Endothelial cell of umbilical vein (primary cell): ENCODE measurements at regions not wholly inside any gene's neighbourhood (a gene's known extent, or its start where the extent isn't known, plus 50 kb on each side); places are given as distances from the start of the nearest gene placed in this dataset.

ENCODE experiments used
- BruUV-seq: library from RNA; stranded (reverse); fragments of 400-500 nt; replicated peaks from 2 replicates; lab custom pipeline; 2021; lab: Mats Ljungman, UMichigan
- CTCF ChIA-PET: fragments of 300-600, 350-600 bp; sonication (Branson Sonifier 250); formaldehyde crosslinking; loops from one replicate; lab custom pipeline; 2021; ENCODE audit warnings: antibody characterized with exemption, inconsistent platforms; lab: Charles Lee
- POLR2A ChIA-PET: fragments of 300-600, 350-600 bp; sonication (Branson Sonifier 250); formaldehyde crosslinking; loops from one replicate; lab custom pipeline; 2021; ENCODE audit warnings: antibody characterized with exemption, inconsistent platforms; lab: Charles Lee
- DNase-seq: peaks from one replicate; pipeline ENCODE4 v3.0.0-alpha.2; 2011; ENCODE audit warnings: low read depth, low spot score
- FAIRE-seq: peaks from 2 replicates; lab custom pipeline; 2011; peaks lifted over from hg19 to GRCh38; lab: Jason Lieb, UNC
- H2AFZ ChIP-seq: 2 replicates; pipeline ENCODE4 v1.6.0; 2012; ENCODE audit warnings: low read depth, low read length, control low read depth, inconsistent platforms
- H3K27ac ChIP-seq: 2 replicates; pipeline ENCODE4 v1.5.1; 2011; ENCODE audit warnings: low read depth, mild to moderate bottlenecking, control low read depth, low read length, moderate library complexity; ENCODE audit not compliant: insufficient read depth
- H3K27me3 ChIP-seq, 2 experiments: 2 replicates each; pipeline versions ENCODE4 v1.6.0 to v1.6.1; 2011; ENCODE audit warnings: low read length in 2 of 2, mixed read lengths in 1 of 2; ENCODE audit not compliant: control insufficient read depth in 2 of 2, insufficient read depth in 2 of 2
- H3K36me3 ChIP-seq, 2 experiments: 2 replicates in 1 of 2; 3 replicates in 1 of 2; pipeline ENCODE4 v1.5.1; 2011; ENCODE audit warnings: low read length in 2 of 2, mild to moderate bottlenecking in 1 of 2, moderate library complexity in 1 of 2; ENCODE audit not compliant: control insufficient read depth in 2 of 2, insufficient read depth in 2 of 2; ENCODE audit errors: extremely low read depth in 1 of 2
- H3K4me1 ChIP-seq: 3 replicates; pipeline ENCODE4 v1.5.1; 2011; ENCODE audit warnings: mild to moderate bottlenecking, low read length; ENCODE audit not compliant: control insufficient read depth, insufficient read depth; ENCODE audit errors: extremely low read depth
- H3K4me2 ChIP-seq: 2 replicates; pipeline ENCODE4 v1.6.1; 2011; ENCODE audit warnings: low read length, control low read depth, mixed read lengths; ENCODE audit not compliant: insufficient read depth
- H3K4me3 ChIP-seq, 3 experiments: fragments of 200-600 bp in 1 of 3; sonication (generic), shearing (Covaris generic) in 1 of 3; replicated peaks in 1 of 3; 2 replicates each; pipeline ENCODE4 v1.5.1; 2011 to 2016; ENCODE audit warnings: control low read depth in 3 of 3, low read length in 3 of 3, mild to moderate bottlenecking in 2 of 3, inconsistent platforms in 1 of 3, low read depth in 1 of 3, moderate library complexity in 1 of 3; ENCODE audit not compliant: insufficient read depth in 1 of 3
- H3K79me2 ChIP-seq: 2 replicates; pipeline ENCODE4 v1.6.0; 2012; ENCODE audit warnings: low read length, inconsistent platforms; ENCODE audit not compliant: control insufficient read depth, insufficient read depth
- H3K9ac ChIP-seq: replicated peaks from 2 replicates; pipeline ENCODE3; 2011; ENCODE audit warnings: low read length, control low read depth; ENCODE audit not compliant: insufficient read depth; ENCODE audit errors: extremely low read depth
- H3K9me1 ChIP-seq: replicated peaks from 3 replicates; pipeline ENCODE4 v1.6.0; 2011; ENCODE audit warnings: mild to moderate bottlenecking, low read length; ENCODE audit not compliant: control insufficient read depth, insufficient read depth; ENCODE audit errors: extremely low read depth
- H3K9me3 ChIP-seq: replicated peaks from 2 replicates; pipeline ENCODE4 v1.5.1; 2012; ENCODE audit warnings: low read length, inconsistent platforms; ENCODE audit not compliant: control insufficient read depth, insufficient read depth
- H4K20me1 ChIP-seq: replicated peaks from 2 replicates; pipeline ENCODE3; 2011; ENCODE audit warnings: mild to moderate bottlenecking, low read length; ENCODE audit not compliant: control insufficient read depth, insufficient read depth; ENCODE audit errors: extremely low read depth
- EZH2 ChIP-seq: IDR thresholded peaks from 2 replicates; pipeline ENCODE4 v1.6.1; 2012; ENCODE audit warnings: borderline replicate concordance, low read depth, mild to moderate bottlenecking, moderate library complexity, low read length, inconsistent platforms; ENCODE audit not compliant: severe bottlenecking
- FOS ChIP-seq: IDR thresholded peaks from 2 replicates; pipeline ENCODE4 v1.6.1; 2011; ENCODE audit warnings: mild to moderate bottlenecking, low read length, moderate library complexity, borderline replicate concordance; ENCODE audit not compliant: insufficient read depth
- GATA2 ChIP-seq: IDR thresholded peaks from 2 replicates; pipeline ENCODE4 v1.7.0; 2011; ENCODE audit warnings: low read depth, mild to moderate bottlenecking, moderate library complexity, mixed read lengths, low read length; ENCODE audit not compliant: insufficient read length, insufficient read depth
- JUN ChIP-seq: IDR thresholded peaks from 2 replicates; pipeline ENCODE4 v1.6.1; 2011; ENCODE audit warnings: borderline replicate concordance, low read depth; ENCODE audit not compliant: insufficient read length, insufficient read depth
- MAX ChIP-seq: IDR thresholded peaks from 2 replicates; pipeline ENCODE4 v1.6.1; 2011; ENCODE audit not compliant: insufficient read depth, insufficient read length
- MYC ChIP-seq: IDR thresholded peaks from one replicate; pipeline ENCODE4 v1.6.1; 2011; ENCODE audit warnings: mild to moderate bottlenecking, low read depth, low read length
- POLR2A ChIP-seq: IDR thresholded peaks from 2 replicates; pipeline ENCODE4 v1.6.1; 2012; ENCODE audit warnings: low read depth, mild to moderate bottlenecking, control low read depth, low read length
- POLR2AphosphoS5 ChIP-seq: IDR thresholded peaks from 2 replicates; pipeline ENCODE4 v1.6.1; 2012; ENCODE audit warnings: low read depth, mild to moderate bottlenecking, control low read depth, low read length, moderate library complexity; ENCODE audit not compliant: insufficient read depth
- dilution Hi-C: fragments of 300-500 bp; cut with MboI; formaldehyde crosslinking; loops from one replicate; pipeline ENCODE4 v1.15.0; 2019; ENCODE audit warnings: low sequenced_read_pairs; ENCODE audit not compliant: extremely low pct_ligation_motif_present
- intact Hi-C: fragments of 100-400 bp; cut with micrococcal nuclease; formaldehyde crosslinking; loops from one replicate; pipeline ENCODE4 v1.10.0; 2022
- TF ChIP-seq, protein P1 (sequence below), 2 donors: IDR thresholded peaks; 1 replicate in 1 of 2; 2 replicates in 1 of 2; pipeline ENCODE4 v1.5.1; 2011; ENCODE audit warnings: low read length in 2 of 2, mild to moderate bottlenecking in 2 of 2, moderate library complexity in 2 of 2, control low read depth in 1 of 2, inconsistent platforms in 1 of 2, low read depth in 1 of 2; ENCODE audit not compliant: insufficient read depth in 1 of 2; ENCODE audit errors: extremely low read depth in 1 of 2

DNA sequence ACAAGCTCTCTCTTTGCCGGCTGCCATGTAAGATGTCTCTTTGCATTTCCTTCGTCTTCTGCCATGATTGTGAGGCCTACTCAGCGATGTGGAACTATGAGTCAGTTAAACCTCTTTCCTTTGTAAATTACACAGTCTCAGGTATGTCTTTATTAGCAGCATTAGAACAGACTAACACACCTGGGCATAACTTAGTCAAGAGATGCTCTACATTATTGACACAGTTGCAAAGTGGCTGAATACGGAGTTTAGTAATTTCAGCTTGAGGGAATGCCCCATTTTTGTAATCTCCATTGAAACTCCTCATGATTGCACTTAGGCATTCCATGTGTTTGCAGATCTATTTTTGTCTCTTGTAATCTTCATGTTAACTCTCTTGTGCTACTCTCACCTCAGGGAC is 299.5 kb upstream of the HAND2 start:
- Histone ChIP-seq H3K4me1 (no peaks in the 10 kb centered on the region), H3K27ac (no peak overlapping the region), H3K4me2 (no peak overlapping the region), H3K9me3 (no peaks in the 10 kb centered on the region), H3K9ac (no peak overlapping the region), H3K79me2 (no peaks in the 10 kb centered on the region), H3K27me3 (no peaks in the 10 kb centered on the region), H2AFZ (no peak overlapping the region), H3K4me3 (no peak overlapping the region), H4K20me1 (no peaks in the 10 kb centered on the region), H3K9me1 (no peaks in the 10 kb centered on the region), H3K36me3 (no peaks in the 10 kb centered on the region)
- no peak for FAIRE-seq
- intact Hi-C loops, result no loop called here
- no peak for DNase-seq
- dilution Hi-C loops, result no loop called here
- ChIA-PET POLR2A (no interaction called here), CTCF (no interaction called here)
- BruUV-seq, result no TSS peak
- no peak for TF ChIP-seq POLR2AphosphoS5
- TF ChIP-seq MAX, result no peak
- no peak for TF ChIP-seq FOS
- no peak for TF ChIP-seq MYC
- TF ChIP-seq JUN, result no peak
- TF ChIP-seq, protein P1, sequence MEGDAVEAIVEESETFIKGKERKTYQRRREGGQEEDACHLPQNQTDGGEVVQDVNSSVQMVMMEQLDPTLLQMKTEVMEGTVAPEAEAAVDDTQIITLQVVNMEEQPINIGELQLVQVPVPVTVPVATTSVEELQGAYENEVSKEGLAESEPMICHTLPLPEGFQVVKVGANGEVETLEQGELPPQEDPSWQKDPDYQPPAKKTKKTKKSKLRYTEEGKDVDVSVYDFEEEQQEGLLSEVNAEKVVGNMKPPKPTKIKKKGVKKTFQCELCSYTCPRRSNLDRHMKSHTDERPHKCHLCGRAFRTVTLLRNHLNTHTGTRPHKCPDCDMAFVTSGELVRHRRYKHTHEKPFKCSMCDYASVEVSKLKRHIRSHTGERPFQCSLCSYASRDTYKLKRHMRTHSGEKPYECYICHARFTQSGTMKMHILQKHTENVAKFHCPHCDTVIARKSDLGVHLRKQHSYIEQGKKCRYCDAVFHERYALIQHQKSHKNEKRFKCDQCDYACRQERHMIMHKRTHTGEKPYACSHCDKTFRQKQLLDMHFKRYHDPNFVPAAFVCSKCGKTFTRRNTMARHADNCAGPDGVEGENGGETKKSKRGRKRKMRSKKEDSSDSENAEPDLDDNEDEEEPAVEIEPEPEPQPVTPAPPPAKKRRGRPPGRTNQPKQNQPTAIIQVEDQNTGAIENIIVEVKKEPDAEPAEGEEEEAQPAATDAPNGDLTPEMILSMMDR (IDR thresholded peaks at IDR 0.05; ENCODE audit: extremely low read depth in 1 of 2, insufficient read depth in 1 of 2, low read depth in 1 of 2, low read length in 2 of 2), result no peak
- TF ChIP-seq EZH2, result no peak
- TF ChIP-seq POLR2A, result no peak
- TF ChIP-seq GATA2, result no peak
